Activated naive CD4-positive, alpha-beta T cell treated with anti-CD3 and anti-CD28 coated beads, Interleukin-2, amount 50 U/mL, for 72 hours (primary cell): ENCODE measurements at regions not wholly inside any gene's neighbourhood (a gene's known extent, or its start where the extent isn't known, plus 50 kb on each side); places are given as distances from the start of the nearest gene placed in this dataset.
"Not testable (repeated sequence)": the region's sequence is repeated elsewhere in the genome, so short reads cannot be mapped to it uniquely, and the experiment has no call there.

Experiments used
- ATAC-seq, 2 donors: fragments of 150-1000 bp; cut with Tn5 transposase; 2 replicates each; pipeline ENCODE4 v1.10.0; 2021; ENCODE audit warnings: mild to moderate bottlenecking in 2 of 2, moderate library complexity in 2 of 2
- DNase-seq, 2 donors: peaks; one replicate each; pipeline ENCODE4 v3.0.0; 2021 to 2022; ENCODE audit warnings: low spot score in 2 of 2
- H3K27ac Mint-ChIP-seq, 2 donors: one replicate each; pipeline ENCODE4 v1.8.0; 2022; ENCODE audit warnings: mild to moderate bottlenecking in 2 of 2, mixed read lengths in 2 of 2
- H3K36me3 Mint-ChIP-seq, 2 donors: one replicate each; pipeline ENCODE4 v1.8.0; 2022; ENCODE audit warnings: mixed read lengths in 2 of 2
- H3K9me3 Mint-ChIP-seq, 2 donors: one replicate each; pipeline ENCODE4 v1.8.0; 2022; ENCODE audit warnings: mixed read lengths in 2 of 2

- Mint-ChIP-seq H3K27ac (no peak overlapping the region), H3K36me3 (no peaks in the 10 kb centered on the region), H3K9me3 (no peaks in the 10 kb centered on the region)
- DNase-seq: no peak
- no peak for ATAC-seq
Measured at GRCh38 chr22:45091254-45091854, 72.4 kb upstream of the NUP50 start.

DNA sequence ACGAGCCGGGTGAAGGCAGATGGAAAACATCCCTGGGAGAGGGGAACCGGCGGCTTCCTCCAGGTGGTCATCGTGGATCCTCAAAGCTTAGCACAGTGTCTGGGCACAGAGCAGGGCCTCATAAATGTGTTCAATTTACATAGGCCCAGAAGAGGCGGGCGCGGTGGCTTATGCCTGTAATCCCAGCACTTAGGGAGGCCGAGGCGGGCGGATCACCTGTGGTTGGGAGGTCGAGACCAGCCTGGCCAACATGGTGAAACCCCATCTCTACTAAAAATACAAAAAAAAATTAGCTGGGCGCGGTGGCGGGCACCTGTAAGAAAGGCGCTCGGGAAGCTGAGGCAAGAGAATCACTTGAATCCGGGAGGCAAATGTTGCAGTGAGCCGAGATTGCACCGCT lies 71.8 kb upstream of the NUP50 start:
- H3K36me3 Mint-ChIP-seq, H3K9me3 Mint-ChIP-seq, H3K27ac Mint-ChIP-seq, DNase-seq, ATAC-seq: not testable (repeated sequence)

DNA sequence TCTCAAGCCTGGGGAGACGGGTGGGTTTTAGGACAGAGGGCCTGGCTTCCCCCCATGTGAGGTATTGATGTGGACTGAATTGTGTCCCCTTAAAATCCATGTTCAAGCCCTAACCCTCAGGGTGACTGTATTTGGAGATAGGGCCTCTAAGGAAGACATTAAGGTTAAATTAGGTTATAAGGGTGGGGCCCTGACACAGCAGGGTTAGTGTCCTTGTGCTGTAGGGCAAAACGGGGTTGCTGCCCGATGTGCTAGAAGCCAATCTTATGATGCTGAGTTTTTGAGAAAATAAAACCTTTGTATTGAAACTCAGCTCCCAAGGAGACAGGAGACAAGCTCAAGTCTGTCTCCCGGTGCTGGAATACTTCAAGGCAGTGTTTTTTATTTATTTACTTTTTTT lies 71.1 kb upstream of the NUP50 start:
- Mint-ChIP-seq H3K27ac (no peak overlapping the region), H3K9me3 (no peaks in the 10 kb centered on the region), H3K36me3 (no peaks in the 10 kb centered on the region)
- ATAC-seq (no peak), DNase-seq (no peak)

- no peak for ATAC-seq
- Mint-ChIP-seq H3K36me3 (no peaks in the 10 kb centered on the region), H3K27ac (no peak overlapping the region), H3K9me3 (no peaks in the 10 kb centered on the region)
- no peak for DNase-seq
Measured at GRCh38 chr22:45093609-45094008, 70.1 kb upstream of the NUP50 start.

DNA sequence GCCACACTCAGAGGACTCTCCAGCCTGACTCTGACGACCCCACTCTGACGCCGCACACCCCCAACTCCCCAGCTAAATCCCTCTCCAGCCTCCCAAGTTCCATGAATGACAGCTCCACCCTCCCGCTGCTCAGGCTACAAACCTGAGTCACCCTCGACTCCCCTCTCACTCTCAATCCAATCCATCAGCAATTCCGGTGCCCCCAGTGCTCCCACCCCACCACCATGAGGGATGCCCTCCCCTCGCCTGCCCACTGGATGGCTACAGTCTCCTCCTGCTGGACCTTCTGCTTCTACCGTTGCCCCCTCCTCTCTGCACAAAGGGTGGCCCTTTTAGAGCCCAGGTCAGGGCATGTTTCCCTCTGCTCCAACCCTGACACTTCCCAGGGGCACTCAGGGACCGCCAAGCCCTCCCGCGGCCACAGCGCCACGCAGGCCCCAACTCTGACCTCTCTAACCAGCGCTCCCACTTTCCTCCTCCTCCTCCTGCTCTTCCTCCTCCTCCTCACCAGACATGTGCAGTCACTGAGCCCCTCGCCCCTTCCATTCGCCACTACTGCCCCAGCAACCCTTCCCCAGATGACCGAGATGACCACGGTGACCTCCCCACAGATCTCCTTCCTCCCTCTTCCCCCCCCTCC lies 69.5 kb upstream of the NUP50 start:
- peak overlapping the region in 1 of 2 donors; percentile 39 for H3K27ac Mint-ChIP-seq
- H3K9me3 Mint-ChIP-seq: no peaks in the 10 kb centered on the region
- no peaks in the 10 kb centered on the region for H3K36me3 Mint-ChIP-seq
- ATAC-seq: no peak
- no peak for DNase-seq

GRCh38 chr22:45094825-45095224 lies 68.9 kb upstream of the NUP50 start:
- no peak overlapping the region for H3K27ac Mint-ChIP-seq
- ATAC-seq: no peak
- no peaks in the 10 kb centered on the region for H3K9me3 Mint-ChIP-seq
- no peak for DNase-seq
- H3K36me3 Mint-ChIP-seq: no peaks in the 10 kb centered on the region

DNA sequence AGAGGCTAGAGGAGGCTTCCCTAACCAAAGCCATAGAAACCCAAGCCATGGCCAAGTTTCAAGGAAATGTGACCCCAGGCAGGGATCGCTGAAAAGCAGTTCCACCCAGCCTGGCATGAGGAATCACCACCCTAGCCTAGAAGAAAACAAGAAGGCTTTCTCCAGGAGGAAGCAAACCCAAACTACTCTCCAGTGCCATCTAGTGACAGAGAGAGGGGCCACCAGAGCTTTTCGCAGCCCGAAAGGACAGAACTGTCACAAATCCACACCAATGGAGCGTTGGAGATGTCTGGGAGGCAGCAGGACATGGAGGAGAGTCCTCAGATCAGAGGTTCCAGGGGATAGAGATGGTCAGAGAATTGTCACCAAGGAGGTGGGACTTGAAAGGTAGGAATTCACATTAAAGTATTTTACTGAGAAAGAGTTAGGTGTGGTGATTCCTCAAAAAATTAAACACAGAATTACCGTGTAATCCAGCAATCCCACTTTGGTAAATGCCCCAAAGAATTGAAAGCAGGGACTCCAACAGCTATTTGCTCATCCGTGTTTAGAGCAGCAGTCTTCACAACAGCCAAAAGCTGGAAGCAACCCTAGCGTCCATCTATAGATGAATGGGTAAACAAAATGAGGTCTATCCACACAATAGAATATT lies 67.3 kb upstream of the NUP50 start:
- peak in 1 of 2 donors; percentile 60 for DNase-seq
- Mint-ChIP-seq H3K27ac (no peak overlapping the region), H3K9me3 (no peaks in the 10 kb centered on the region), H3K36me3 (no peaks in the 10 kb centered on the region)
- peak; percentile 56 to 57 for ATAC-seq

- ATAC-seq (no peak), DNase-seq (no peak)
- H3K36me3 Mint-ChIP-seq: no peaks in the 10 kb centered on the region
- no peaks in the 10 kb centered on the region for H3K9me3 Mint-ChIP-seq
- H3K27ac Mint-ChIP-seq: no peak overlapping the region
Measured at GRCh38 chr22:45097061-45097460, 66.7 kb upstream of the NUP50 start.

GRCh38 chr22:45098056-45098455 lies 65.7 kb upstream of the NUP50 start:
- Mint-ChIP-seq H3K36me3 (no peaks in the 10 kb centered on the region), H3K9me3 (no peaks in the 10 kb centered on the region), H3K27ac (no peak overlapping the region)
- peak; percentile 43 to 58 for ATAC-seq
- DNase-seq: no peak

GRCh38 chr22:45099961-45100360 lies 63.8 kb upstream of the NUP50 start:
- Mint-ChIP-seq H3K36me3 (no peaks in the 10 kb centered on the region), H3K27ac (no peak overlapping the region), H3K9me3 (no peaks in the 10 kb centered on the region)
- DNase-seq: no peak
- ATAC-seq: no peak

- no peak overlapping the region for H3K27ac Mint-ChIP-seq
- DNase-seq (peak in 1 of 2 donors; percentile 22), ATAC-seq (peak; percentile 73 to 77)
- H3K36me3 Mint-ChIP-seq: no peaks in the 10 kb centered on the region
- H3K9me3 Mint-ChIP-seq: no peaks in the 10 kb centered on the region
Measured at GRCh38 chr22:45101515-45102227, 62.1 kb upstream of the NUP50 start.

DNA sequence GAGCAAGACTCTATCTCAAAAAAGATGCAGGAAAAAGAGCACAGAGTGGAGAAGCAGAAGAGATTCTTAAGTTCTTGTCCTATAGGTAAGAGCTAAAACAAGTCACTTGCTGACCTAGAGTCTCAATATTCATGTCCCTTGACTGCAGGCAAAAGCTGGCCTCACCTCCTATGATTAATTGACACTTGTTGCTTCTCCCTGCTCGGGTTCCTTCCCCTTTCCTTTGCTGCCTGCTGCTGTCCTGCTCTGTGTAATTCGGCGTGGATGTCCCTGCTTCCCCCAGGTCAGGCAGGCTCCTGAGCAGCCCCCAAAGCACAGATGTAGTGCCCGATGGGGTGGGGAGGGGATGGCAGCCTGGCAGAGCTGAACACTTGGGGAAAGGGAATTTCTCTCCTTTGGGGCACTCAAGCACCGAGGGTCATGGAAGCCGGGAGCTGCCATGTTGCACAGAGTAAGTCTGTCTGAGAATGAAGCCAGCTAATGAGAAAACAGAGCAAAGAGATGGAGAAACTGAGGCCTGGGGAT lies 60.8 kb upstream of the NUP50 start:
- DNase-seq (no peak), ATAC-seq (no peak)
- Mint-ChIP-seq H3K9me3 (no peaks in the 10 kb centered on the region), H3K27ac (no peak overlapping the region), H3K36me3 (no peaks in the 10 kb centered on the region)

DNA sequence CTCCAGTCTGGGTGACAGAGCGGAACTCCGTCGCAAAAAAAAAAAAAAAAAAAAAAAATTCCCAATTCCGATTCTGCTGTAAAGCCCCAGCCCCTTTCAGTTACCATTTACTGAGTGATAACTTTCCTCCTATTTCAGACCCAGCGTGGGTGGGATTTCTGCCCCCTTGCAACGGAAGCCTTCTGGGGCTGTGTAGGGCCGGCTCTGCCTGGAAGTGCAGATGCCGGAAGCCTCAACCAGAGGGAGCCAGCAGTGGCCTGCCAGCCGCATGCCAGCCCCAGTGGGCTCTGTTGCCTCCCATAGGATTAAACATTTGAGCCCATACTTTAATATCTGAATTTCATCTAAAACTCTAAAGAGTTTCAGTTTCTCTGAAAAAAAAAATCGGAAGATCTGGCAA lies 60.0 kb upstream of the NUP50 start:
- H3K36me3 Mint-ChIP-seq: no peaks in the 10 kb centered on the region
- no peaks in the 10 kb centered on the region for H3K9me3 Mint-ChIP-seq
- DNase-seq (no peak), ATAC-seq (no peak)
- no peak overlapping the region for H3K27ac Mint-ChIP-seq

- no peaks in the 10 kb centered on the region for H3K36me3 Mint-ChIP-seq
- H3K9me3 Mint-ChIP-seq: no peaks in the 10 kb centered on the region
- ATAC-seq (no peak), DNase-seq (no peak)
- no peak overlapping the region for H3K27ac Mint-ChIP-seq
Measured at GRCh38 chr22:45104313-45104712, 59.4 kb upstream of the NUP50 start.

- no peak for ATAC-seq
- DNase-seq: no peak
- Mint-ChIP-seq H3K27ac (no peak overlapping the region), H3K36me3 (no peaks in the 10 kb centered on the region), H3K9me3 (no peaks in the 10 kb centered on the region)
Measured at GRCh38 chr22:45105281-45105702, 58.4 kb upstream of the NUP50 start.

DNA sequence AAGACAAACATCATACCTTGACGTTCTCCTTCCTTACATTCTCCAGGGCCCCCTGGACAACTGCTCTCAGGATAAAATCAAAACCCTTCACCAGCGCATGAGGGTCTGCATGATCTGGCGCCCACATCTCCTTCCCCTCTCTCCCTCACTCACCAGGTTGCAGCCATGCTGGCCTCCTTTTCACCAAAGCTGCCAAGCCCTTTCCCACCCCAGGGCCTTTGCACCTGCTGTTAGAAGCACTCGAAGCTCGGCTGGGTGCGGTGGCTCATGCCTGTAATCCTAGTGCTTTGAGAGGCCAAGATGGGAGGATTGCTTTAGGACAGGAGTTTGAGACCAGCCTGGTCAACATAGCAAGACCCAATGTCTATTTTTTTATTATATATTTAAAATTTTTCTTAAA lies 56.1 kb upstream of the NUP50 start:
- ATAC-seq: no peak
- Mint-ChIP-seq H3K36me3 (peaks cover 0 to 7% of the 10 kb centered on the region in 2 donors), H3K27ac (no peak overlapping the region), H3K9me3 (no peaks in the 10 kb centered on the region)
- no peak for DNase-seq
